Astrocyte of the hippocampus (primary cell): ENCODE measurements at regions not wholly inside any gene's neighbourhood (a gene's known extent, or its start where the extent isn't known, plus 50 kb on each side); places are given as distances from the start of the nearest gene placed in this dataset.
"Not testable (repeated sequence)": the region's sequence is repeated elsewhere in the genome, so short reads cannot be mapped to it uniquely, and the experiment has no call there.

ENCODE experiments used
- DNase-seq: peaks from one replicate; pipeline ENCODE4 v3.0.0; 2011; ENCODE audit warnings: low read depth, low spot score

- peak; percentile 26 for DNase-seq
Observed at GRCh38 chr3:29140666-29141065, 140.2 kb upstream of the RBMS3 start.

GRCh38 chr3:29141197-29141917, 139.5 kb upstream of the RBMS3 start:
- DNase-seq, result peak; percentile 20

DNA sequence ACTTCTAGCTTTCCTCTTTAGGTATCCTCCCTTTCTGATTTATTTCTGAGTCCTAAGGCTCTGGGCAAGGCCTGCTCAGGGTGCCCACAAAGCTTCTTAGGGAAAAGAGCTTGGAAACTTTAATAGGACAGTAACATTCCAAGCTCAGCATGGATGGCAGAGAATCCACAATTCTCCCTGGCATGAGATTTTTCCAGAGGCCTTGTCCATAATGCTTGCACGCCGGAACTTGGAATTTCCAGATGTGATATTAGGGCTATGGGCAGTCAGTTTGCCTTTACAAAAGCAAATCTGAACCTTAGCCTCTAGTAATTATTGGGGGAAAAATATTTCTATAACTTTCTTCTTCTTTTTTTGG, 139.0 kb upstream of the RBMS3 start:
- DNase-seq, result no peak

DNA sequence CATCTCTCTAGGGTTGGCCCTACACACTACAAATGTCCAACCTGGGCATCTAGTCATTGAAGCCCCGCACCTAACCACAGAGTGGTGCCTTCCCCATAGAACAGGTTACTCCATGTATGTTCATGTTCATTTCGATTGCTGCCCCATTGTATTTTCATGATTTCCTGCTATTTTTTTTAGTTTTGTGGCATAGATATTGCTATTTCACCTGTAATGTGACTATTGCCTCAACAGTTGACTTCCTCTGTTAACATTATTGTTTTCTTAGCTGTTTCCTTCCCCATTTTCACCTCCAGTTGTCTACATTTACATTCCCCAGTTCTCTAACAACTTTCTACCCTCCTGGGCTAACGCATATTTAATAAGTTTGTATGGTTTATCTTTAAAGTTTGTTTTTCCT, 137.7 kb upstream of the RBMS3 start:
- no peak for DNase-seq

- peak; percentile 27 for DNase-seq
Observed at GRCh38 chr3:29144361-29144760, 136.5 kb upstream of the RBMS3 start.

- peak; percentile 33 for DNase-seq
Observed at GRCh38 chr3:29144807-29145206, 136.1 kb upstream of the RBMS3 start.

- no peak for DNase-seq
Observed at GRCh38 chr3:29145360-29145759, 135.5 kb upstream of the RBMS3 start.

DNA sequence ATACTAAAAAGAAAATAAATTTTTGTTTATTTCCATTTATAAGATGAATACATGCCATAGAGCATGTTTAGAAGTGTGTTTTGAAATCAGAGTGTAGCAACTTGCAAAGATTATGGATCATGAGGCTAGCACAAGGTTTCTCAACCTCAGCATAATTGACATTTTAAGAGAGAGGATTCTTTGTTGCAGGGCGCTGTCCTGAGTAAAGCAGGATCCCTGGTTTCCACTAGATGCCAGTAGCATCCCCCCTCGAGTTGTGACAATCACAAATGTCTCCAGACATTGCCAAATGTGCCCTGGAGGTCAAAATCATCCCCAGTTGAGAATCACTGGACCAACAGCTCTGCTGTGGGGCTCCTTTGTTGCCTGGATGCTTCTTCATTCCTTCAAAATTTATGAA, 128.5 kb upstream of the RBMS3 start:
- DNase-seq, result no peak

DNA sequence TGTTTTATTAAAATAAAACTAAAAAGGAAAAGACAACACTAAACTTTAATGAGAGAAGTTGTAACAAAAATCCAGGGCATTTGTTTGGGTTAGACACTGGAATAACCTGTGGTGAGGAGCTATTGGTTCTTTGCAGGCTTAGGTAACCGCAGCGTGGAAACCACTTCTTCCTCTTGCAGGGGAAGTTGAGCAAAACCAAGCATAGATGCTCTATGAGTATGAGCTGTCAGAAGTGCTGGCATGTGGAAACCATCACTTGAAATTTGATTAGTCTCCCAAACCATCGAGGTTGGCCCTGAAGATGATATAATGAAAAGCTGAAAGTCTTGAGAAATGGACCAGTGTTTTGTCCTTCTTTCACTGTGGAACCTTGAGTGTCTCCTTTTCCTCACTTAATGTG, 127.1 kb upstream of the RBMS3 start:
- no peak for DNase-seq

- peak; percentile 51 for DNase-seq
Observed at GRCh38 chr3:29156086-29156715, 124.7 kb upstream of the RBMS3 start.

DNA sequence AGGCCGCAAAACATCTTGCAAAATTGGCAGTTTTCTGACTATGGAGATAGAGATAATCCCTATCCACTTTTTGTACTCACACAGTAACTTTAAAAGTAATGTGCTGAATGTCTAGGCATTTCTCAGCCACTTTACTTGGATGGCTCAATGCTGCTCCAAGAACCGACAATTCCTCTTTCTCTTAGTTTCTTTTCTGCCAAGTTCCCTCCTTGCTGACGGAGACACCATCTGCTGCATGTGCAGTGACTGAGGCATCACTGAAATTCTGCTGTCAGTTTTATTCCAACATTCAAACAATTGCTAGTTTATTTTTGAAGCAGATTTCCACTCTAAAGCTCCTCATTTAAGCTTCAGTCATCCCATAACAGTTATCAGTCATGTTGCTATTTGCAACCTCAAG, 116.0 kb upstream of the RBMS3 start:
- DNase-seq, result no peak

- no peak for DNase-seq
Observed at GRCh38 chr3:29167180-29167579, 113.7 kb upstream of the RBMS3 start.

GRCh38 chr3:29168081-29168480, 112.8 kb upstream of the RBMS3 start:
- no peak for DNase-seq

GRCh38 chr3:29168696-29169095, 112.2 kb upstream of the RBMS3 start:
- DNase-seq, result no peak

DNA sequence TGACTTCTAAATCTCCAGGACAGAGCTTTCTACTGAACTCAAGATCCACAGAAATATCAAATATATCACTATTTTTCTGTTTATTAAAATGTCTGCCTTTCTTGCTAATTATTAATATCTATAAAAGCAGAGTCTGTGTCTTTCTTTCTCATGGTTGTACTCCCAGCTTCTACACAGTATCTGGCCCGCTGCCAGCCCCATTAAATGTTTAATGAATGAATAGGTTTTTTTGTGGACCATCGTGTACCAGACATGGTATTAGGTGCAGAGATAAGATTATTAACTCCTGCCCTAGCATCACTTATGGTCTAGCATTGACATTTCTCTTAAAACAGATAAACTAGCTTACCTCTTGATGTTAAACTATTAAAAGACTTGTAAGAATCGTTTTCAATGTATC, 111.4 kb upstream of the RBMS3 start:
- no peak for DNase-seq

DNA sequence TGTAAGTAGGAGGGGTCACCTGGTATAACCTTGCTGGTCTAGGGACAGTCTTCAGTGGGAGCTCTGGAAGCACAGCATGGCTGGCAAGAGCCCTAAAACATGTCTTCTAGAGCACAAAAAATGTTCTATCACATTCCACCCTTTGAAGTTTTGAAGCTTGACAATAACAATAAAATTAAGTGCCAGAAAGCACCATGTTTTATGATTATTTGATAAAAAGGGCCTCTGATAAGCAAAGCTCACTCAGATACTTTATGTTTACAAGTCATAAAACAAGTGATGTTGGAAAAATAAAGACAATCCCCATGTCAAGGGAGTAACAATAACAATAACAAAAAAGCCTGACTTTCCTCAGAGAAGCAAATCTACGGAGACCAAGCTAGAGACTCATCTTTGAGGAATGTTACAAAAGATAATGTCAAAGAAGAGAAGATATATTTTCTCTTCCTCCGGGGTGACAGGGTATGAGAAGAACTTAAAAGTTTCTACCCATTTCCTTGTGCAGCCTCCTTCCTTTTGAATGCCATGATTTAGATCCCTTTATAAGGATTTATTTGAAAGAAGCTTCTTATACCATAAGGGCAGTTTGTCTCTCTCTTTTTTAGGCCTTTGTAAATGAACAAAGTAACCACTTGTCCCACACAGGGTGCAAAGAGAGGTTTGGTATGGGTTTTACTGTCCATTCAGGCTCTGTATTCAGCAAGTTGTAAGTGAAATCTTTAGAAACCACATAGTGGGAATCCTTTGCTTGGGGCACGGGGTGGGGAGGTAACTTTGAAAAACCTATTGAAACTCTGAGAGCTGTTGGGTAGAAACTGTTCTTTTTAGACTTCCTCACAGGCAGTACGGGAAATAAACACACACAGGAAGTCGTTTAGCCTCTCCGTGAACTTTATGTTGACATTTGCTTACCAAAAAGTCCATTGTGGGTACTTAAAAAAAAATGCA, 109.6 kb upstream of the RBMS3 start:
- no peak for DNase-seq

- DNase-seq, result no peak
Observed at GRCh38 chr3:29176501-29176900, 104.4 kb upstream of the RBMS3 start.

GRCh38 chr3:29178809-29179793, 101.8 kb upstream of the RBMS3 start:
- DNase-seq, result peak; percentile 70

GRCh38 chr3:29181149-29181780, 99.6 kb upstream of the RBMS3 start:
- no peak for DNase-seq

DNA sequence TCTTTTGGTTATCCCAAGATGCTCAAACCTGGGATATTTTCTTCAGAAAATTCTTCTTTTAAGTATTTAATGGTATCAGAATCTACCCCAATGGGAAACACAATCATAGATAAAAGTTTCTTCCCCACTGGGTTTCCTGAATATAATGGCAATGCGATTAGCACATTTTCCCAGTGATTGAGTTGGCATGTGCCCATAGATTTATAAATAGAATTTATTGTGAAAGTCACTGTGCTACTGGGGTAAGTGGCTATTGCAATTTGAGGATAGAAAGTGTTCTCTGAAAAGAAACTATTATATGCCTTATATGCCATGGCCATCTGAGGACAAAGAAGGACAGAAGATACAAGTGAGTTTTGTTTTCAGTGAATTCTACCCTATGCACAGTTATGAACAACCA, 99.0 kb upstream of the RBMS3 start:
- no peak for DNase-seq

DNA sequence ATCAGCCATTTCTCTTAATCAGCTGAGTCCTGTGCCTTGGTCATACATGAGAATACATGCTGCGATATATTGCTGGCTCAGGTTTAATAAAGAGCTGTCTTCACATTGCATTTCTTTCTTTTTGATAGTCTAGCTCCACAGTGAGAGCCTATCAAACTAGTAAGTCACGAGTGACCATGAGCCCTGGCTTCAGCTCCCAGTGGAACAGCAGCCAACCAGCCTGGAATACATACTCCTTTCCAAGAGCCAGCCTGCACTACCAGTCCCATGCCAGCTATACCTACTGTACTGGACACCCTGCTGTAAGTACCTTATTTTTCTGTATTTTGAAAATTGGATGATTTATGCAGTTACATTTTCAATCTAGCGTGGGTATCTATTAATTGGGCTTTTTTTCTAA, 98.0 kb upstream of the RBMS3 start:
- not testable (repeated sequence) for DNase-seq
